Omental fat pad (tissue), 3 donors: ENCODE measurements at regions not wholly inside any gene's neighbourhood (a gene's known extent, or its start where the extent isn't known, plus 50 kb on each side); places are given as distances from the start of the nearest gene placed in this dataset.

ENCODE experiments used
- ATAC-seq: fragments of 150-250 bp; one replicate; pipeline ENCODE4 v1.9.1; 2016; ENCODE audit warnings: mild to moderate bottlenecking, moderate library complexity; ENCODE audit not compliant: low FRiP score
- DNase-seq: peaks from one replicate; pipeline ENCODE4 v3.0.0-alpha.2; 2019; ENCODE audit warnings: low spot score
- CTCF ChIP-seq, 3 donors: fragments of 450-650 bp; IDR thresholded peaks; one replicate each; pipeline ENCODE4 v1.5.1; 2016 to 2017; ENCODE audit warnings: antibody characterized with exemption in 3 of 3, mild to moderate bottlenecking in 3 of 3, moderate library complexity in 2 of 3

GRCh38 chr2:5905661-5906060 lies 213.5 kb downstream of the SOX11 start:
- no peak for ATAC-seq
- no peak for DNase-seq
- no peak for TF ChIP-seq CTCF (IDR thresholded peaks at IDR 0.05)

- TF ChIP-seq CTCF (IDR thresholded peaks at IDR 0.05), result no peak
- ATAC-seq (no peak), DNase-seq (no peak)
Measured at GRCh38 chr2:5908071-5908470, 215.9 kb downstream of the SOX11 start.

DNA sequence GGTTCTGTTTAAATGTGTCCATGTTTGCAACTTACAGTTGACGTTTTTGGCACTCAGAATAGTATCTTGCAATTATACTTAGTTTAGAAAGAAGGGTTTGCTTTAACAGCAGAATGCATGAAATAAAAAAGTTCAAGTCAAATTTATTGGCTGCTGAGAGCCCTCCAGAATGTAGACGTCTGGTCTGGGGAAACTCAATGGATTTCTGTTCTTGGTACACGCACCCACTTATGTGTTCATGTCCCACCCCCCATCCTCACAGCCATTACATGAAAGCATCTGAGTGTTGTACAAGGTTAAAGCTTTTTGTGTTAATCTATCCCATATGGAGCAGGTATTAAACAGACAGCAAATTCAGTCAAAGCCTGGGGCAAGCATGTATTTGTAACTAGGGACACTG lies 219.5 kb downstream of the SOX11 start:
- TF ChIP-seq CTCF (IDR thresholded peaks at IDR 0.05), result no peak
- no peak for ATAC-seq
- DNase-seq, result no peak

- no peak for ATAC-seq
- TF ChIP-seq CTCF (IDR thresholded peaks at IDR 0.05), result no peak
- DNase-seq, result no peak
Measured at GRCh38 chr2:5913711-5914395, 221.7 kb downstream of the SOX11 start.

- ATAC-seq, result peak; percentile 57
- DNase-seq, result no peak
- TF ChIP-seq CTCF (IDR thresholded peaks at IDR 0.05), result no peak
Measured at GRCh38 chr2:5914811-5915611, 222.8 kb downstream of the SOX11 start.

DNA sequence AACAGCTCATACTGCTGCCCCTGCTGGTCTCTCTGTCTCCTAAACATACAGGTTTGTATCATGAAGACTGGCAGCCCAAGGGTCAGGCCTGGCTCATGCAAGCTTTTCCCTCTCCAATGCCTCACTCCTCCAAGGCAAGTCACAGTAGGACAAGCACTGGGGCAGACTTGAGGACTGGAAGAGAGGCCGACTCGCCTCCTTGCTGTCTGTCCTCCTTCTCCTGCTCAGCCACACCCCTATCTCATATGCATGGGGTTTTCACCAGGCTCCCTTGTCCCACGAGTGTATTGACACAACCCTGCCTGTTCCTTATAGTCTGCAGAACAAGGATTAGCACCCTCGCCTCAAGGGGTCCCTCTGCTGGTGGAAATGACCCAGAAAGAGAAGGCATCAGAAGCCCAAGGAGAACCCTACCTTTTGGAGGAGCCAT lies 223.7 kb downstream of the SOX11 start:
- no peak for TF ChIP-seq CTCF (IDR thresholded peaks at IDR 0.05)
- no peak for DNase-seq
- ATAC-seq, result no peak
